ENCODE measurements at regions not wholly inside any gene's neighbourhood (a gene's known extent, or its start where the extent isn't known, plus 50 kb on each side); places are given as distances from the start of the nearest gene placed in this dataset.
"Not testable (repeated sequence)": the region's sequence is repeated elsewhere in the genome, so short reads cannot be mapped to it uniquely, and the experiment has no call there.

DNA sequence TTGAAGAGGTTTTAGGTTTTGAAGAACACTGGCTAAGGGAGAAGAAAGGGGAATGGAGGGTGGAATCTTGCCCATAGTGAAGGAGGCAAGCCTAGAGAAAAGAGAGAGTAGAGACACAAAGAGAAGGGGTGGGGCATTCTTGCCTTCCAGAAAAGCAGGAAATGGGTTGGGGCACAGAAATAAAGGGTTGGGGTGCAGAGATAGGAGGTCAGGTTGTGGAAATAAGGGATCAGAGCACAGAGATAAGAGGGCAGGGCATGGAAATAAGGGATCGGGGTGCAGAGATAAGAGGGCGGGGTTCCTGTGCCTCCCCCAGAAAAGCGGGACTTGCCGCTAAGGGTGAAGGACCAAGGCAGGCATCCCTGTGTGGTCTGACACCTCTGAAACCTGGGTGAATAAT, 69.9 kb downstream of the ALG1L2 start:
- not testable (repeated sequence) for H3K79me2 ChIP-seq (ENCODE audit: insufficient read depth, low read length); H3K9me2 ChIP-seq (replicated peaks; ENCODE audit: insufficient read depth, low read length); H3K9ac ChIP-seq (ENCODE audit: low read length); H3K27me3 ChIP-seq (ENCODE audit: low read length); H3K36me3 ChIP-seq (ENCODE audit: low read length); H2AFZ ChIP-seq (ENCODE audit: low read depth, low read length, severe bottlenecking); H3K27ac ChIP-seq (ENCODE audit: low read depth, low read length); H3F3A ChIP-seq (ENCODE audit: insufficient read depth); H3K9me3 ChIP-seq (ENCODE audit: insufficient read depth, low read length); H3K4me2 ChIP-seq (ENCODE audit: low read depth, low read length, poor library complexity, severe bottlenecking); H4K20me1 ChIP-seq (ENCODE audit: low read depth, low read length); H3K4me3 ChIP-seq (ENCODE audit: insufficient read depth, low read length, poor library complexity, severe bottlenecking)

DNA sequence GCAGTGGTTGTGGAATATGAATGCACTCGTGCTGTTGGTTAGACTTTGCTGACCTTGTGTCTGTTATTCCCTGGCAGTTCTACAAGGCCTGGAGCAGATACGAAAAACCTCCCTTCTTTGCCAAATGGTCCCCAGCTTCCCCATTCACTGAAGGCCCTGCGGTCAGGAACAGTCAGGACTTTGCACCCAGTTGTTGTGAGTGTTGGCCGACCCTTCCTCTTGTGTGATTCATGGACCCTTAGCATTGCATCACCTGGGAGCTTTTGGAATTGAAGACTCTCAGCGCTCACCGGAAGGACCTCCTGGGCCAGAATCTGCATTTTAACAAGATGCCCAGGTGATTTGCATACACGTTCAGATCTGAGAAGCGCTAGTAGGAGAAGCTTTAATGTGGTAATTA, 71.6 kb downstream of the ALG1L2 start:
- H3K36me3 ChIP-seq (ENCODE audit: low read length); H3K9me3 ChIP-seq (ENCODE audit: insufficient read depth, low read length); H3K4me3 ChIP-seq (ENCODE audit: insufficient read depth, low read length, poor library complexity, severe bottlenecking); H3K27me3 ChIP-seq (ENCODE audit: low read length); H3F3A ChIP-seq (ENCODE audit: insufficient read depth); H3K9ac ChIP-seq (ENCODE audit: low read length); H4K20me1 ChIP-seq (ENCODE audit: low read depth, low read length); H3K79me2 ChIP-seq (ENCODE audit: insufficient read depth, low read length); H3K27ac ChIP-seq (ENCODE audit: low read depth, low read length); H2AFZ ChIP-seq (ENCODE audit: low read depth, low read length, severe bottlenecking); H3K4me2 ChIP-seq (ENCODE audit: low read depth, low read length, poor library complexity, severe bottlenecking); H3K9me2 ChIP-seq (replicated peaks; ENCODE audit: insufficient read depth, low read length): not testable (repeated sequence)

DNA sequence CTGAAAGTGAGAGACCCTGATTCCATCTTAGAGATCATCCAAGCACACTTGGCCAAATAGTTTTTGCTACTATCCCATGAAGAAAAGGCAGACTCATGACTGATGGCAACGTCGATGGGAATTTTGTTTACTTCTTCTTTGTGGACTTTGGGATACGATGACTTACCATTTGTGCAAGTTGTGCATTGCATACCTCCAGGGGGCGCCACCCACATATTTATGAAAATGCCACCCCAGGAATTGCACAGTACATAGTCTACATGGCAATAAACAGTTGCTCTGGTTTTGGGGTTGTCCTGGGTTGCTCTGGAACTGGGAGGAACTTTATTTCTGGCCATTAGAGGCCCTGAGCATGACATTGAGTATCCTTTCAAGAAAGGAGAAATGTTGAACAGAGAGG, 73.8 kb downstream of the ALG1L2 start:
- not testable (repeated sequence) for H3K4me3 ChIP-seq (ENCODE audit: insufficient read depth, low read length, poor library complexity, severe bottlenecking); H3K27ac ChIP-seq (ENCODE audit: low read depth, low read length); H3F3A ChIP-seq (ENCODE audit: insufficient read depth); H3K9me3 ChIP-seq (ENCODE audit: insufficient read depth, low read length); H3K9me2 ChIP-seq (replicated peaks; ENCODE audit: insufficient read depth, low read length); H3K36me3 ChIP-seq (ENCODE audit: low read length); H3K9ac ChIP-seq (ENCODE audit: low read length); H3K27me3 ChIP-seq (ENCODE audit: low read length); H2AFZ ChIP-seq (ENCODE audit: low read depth, low read length, severe bottlenecking); H3K4me2 ChIP-seq (ENCODE audit: low read depth, low read length, poor library complexity, severe bottlenecking); H4K20me1 ChIP-seq (ENCODE audit: low read depth, low read length); H3K79me2 ChIP-seq (ENCODE audit: insufficient read depth, low read length)

DNA sequence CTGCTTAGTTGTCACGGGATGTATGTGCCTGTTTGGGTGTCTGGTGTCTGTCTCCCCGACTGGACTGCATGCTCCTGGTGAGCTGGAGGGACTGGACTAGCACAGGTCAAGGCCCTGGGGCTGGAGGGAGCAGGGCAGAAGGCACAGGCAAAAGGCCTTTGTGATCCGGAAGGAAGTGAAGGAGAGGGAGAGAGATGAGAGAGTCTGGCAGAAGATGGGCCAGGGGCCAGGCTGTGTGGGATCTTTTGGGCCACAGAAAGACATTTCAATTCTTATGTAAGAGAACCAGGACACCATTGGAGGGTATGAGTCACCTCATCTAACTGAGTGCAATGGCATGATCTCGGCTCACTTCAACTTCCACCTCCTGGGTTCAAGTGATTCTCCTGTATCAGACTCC, 85.2 kb downstream of the ALG1L2 start:
- not testable (repeated sequence) for H3K4me2 ChIP-seq (ENCODE audit: low read depth, low read length, poor library complexity, severe bottlenecking); H2AFZ ChIP-seq (ENCODE audit: low read depth, low read length, severe bottlenecking); H3K9ac ChIP-seq (ENCODE audit: low read length); H3K9me3 ChIP-seq (ENCODE audit: insufficient read depth, low read length); H3K27me3 ChIP-seq (ENCODE audit: low read length); H3K79me2 ChIP-seq (ENCODE audit: insufficient read depth, low read length); H3K9me2 ChIP-seq (replicated peaks; ENCODE audit: insufficient read depth, low read length); H3K36me3 ChIP-seq (ENCODE audit: low read length); H3K4me3 ChIP-seq (ENCODE audit: insufficient read depth, low read length, poor library complexity, severe bottlenecking); H4K20me1 ChIP-seq (ENCODE audit: low read depth, low read length); H3F3A ChIP-seq (ENCODE audit: insufficient read depth); H3K27ac ChIP-seq (ENCODE audit: low read depth, low read length)

DNA sequence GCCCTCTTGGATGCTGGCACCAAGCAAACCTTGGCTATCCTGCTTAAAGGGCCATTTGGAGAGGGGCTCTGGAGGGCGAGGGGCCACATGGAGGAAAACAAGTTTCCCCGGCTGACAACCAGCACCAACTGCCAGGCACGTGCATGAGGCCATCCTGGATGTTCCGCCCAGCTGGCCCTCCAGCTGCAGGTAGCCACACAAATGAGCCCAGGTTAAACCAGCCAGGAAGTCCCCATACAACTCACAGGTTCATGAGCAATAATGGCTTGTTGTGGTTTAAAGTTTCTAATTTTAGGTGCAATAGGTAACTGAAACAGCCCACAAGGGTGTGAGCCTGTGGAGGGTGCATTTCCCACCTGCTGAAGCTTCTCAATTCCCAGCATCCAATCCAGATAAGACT, 93.6 kb downstream of the ALG1L2 start:
- H2AFZ ChIP-seq (ENCODE audit: low read depth, low read length, severe bottlenecking); H3K9me3 ChIP-seq (ENCODE audit: insufficient read depth, low read length); H3K4me2 ChIP-seq (ENCODE audit: low read depth, low read length, poor library complexity, severe bottlenecking); H3K9me2 ChIP-seq (replicated peaks; ENCODE audit: insufficient read depth, low read length); H3K27ac ChIP-seq (ENCODE audit: low read depth, low read length); H3K36me3 ChIP-seq (ENCODE audit: low read length); H3K27me3 ChIP-seq (ENCODE audit: low read length); H3F3A ChIP-seq (ENCODE audit: insufficient read depth); H4K20me1 ChIP-seq (ENCODE audit: low read depth, low read length); H3K4me3 ChIP-seq (ENCODE audit: insufficient read depth, low read length, poor library complexity, severe bottlenecking); H3K79me2 ChIP-seq (ENCODE audit: insufficient read depth, low read length); H3K9ac ChIP-seq (ENCODE audit: low read length): not testable (repeated sequence)

DNA sequence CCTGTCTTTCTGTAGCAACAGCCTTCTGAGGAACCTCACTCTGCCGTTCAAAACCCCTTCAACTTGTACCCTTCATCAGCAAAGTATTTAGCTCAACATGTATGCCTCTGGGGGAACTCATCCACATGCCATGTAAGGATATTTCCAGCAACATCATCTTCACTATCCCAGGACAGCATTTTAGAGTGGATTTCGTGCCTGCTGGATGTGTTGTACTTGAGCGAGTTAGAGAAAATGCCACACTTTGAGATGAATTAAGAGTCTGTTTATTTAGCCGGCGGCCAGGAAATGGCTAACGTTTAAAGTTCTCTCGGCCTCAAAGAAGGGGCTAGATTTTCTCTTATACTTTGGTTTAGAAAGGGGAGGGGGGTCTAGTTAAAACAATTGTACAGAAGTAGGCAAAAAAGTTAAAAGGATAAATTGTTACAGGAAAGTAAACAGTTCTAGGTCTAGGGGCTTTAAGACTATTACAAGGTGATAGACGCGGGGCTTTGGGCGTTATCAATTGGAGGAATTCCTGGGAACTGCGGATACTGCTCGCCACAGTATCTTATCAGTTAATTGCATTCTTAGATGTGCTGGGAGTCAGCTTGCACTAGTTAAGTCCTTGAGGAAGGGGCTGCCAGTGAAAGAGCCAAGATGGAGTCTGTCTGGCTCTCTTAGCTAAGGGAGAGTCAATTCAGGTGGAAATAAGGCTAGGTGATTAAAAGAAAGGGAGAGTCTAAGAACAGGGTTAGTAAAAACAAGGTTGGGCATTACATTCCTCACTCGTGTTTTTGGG, 95.0 kb downstream of the ALG1L2 start:
- not testable (repeated sequence) for H3K9ac ChIP-seq (ENCODE audit: low read length); H3K9me2 ChIP-seq (replicated peaks; ENCODE audit: insufficient read depth, low read length); H3K79me2 ChIP-seq (ENCODE audit: insufficient read depth, low read length); H3K27ac ChIP-seq (ENCODE audit: low read depth, low read length); H3K4me3 ChIP-seq (ENCODE audit: insufficient read depth, low read length, poor library complexity, severe bottlenecking); H4K20me1 ChIP-seq (ENCODE audit: low read depth, low read length); H3K36me3 ChIP-seq (ENCODE audit: low read length); H3K4me2 ChIP-seq (ENCODE audit: low read depth, low read length, poor library complexity, severe bottlenecking); H3K27me3 ChIP-seq (ENCODE audit: low read length); H3F3A ChIP-seq (ENCODE audit: insufficient read depth); H3K9me3 ChIP-seq (ENCODE audit: insufficient read depth, low read length); H2AFZ ChIP-seq (ENCODE audit: low read depth, low read length, severe bottlenecking)

DNA sequence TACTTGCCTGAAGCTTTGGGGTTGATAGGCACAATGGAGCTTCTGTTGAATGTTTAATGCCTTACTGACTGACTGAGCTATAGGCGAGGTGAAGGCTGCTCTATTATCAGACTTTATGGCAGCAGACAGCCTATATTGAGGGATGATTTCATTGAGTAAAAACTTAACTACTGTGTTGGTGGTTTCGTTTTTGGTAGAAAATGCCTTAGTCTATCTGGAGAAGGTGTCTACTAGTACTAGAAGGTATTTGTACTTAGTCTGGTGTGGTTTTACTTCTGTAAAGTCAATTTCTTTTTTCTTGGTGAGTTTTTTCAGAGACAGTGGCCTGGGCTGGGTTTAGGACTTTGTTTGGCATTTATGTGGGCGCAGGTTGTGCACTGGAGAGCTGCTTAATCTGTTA, 97.2 kb downstream of the ALG1L2 start:
- H3K4me3 ChIP-seq (ENCODE audit: insufficient read depth, low read length, poor library complexity, severe bottlenecking); H2AFZ ChIP-seq (ENCODE audit: low read depth, low read length, severe bottlenecking); H3K9me2 ChIP-seq (replicated peaks; ENCODE audit: insufficient read depth, low read length); H3K27me3 ChIP-seq (ENCODE audit: low read length); H3K4me2 ChIP-seq (ENCODE audit: low read depth, low read length, poor library complexity, severe bottlenecking); H3K27ac ChIP-seq (ENCODE audit: low read depth, low read length); H3F3A ChIP-seq (ENCODE audit: insufficient read depth); H3K79me2 ChIP-seq (ENCODE audit: insufficient read depth, low read length); H3K36me3 ChIP-seq (ENCODE audit: low read length); H3K9me3 ChIP-seq (ENCODE audit: insufficient read depth, low read length); H3K9ac ChIP-seq (ENCODE audit: low read length); H4K20me1 ChIP-seq (ENCODE audit: low read depth, low read length): not testable (repeated sequence)

DNA sequence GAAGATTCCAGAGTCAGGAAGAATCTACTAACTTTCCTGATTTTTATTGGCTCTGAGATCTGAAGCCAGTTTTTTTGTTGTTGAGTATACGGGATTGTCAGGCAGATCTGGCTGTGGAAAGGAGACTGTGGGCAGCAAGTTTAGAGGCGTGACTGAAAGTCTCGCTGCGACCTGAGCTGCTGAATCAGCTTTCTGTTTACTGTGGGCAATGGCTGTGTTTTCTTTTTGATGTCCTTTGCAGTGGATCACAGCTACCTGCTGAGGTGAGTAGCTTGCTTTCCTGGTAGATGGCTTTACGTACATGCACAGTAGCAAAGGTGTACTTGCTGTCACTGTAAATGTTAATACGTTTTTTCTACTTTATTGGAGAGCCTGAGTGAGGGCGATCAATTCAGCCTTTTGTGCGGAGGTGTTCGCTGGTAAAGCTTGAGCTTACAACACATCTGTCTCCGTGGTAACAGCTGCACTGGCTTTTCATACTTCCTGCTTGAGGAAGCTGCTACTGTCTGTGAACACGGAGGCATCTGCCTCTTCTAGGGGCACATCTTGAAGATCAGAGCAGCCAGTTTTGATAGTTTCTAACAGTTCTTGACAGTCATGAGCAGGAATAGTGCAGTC, 97.8 kb downstream of the ALG1L2 start:
- H3K36me3 ChIP-seq (ENCODE audit: low read length); H3K27me3 ChIP-seq (ENCODE audit: low read length); H3K79me2 ChIP-seq (ENCODE audit: insufficient read depth, low read length); H3K4me3 ChIP-seq (ENCODE audit: insufficient read depth, low read length, poor library complexity, severe bottlenecking); H4K20me1 ChIP-seq (ENCODE audit: low read depth, low read length); H3K9me2 ChIP-seq (replicated peaks; ENCODE audit: insufficient read depth, low read length); H3K9me3 ChIP-seq (ENCODE audit: insufficient read depth, low read length); H2AFZ ChIP-seq (ENCODE audit: low read depth, low read length, severe bottlenecking); H3F3A ChIP-seq (ENCODE audit: insufficient read depth); H3K27ac ChIP-seq (ENCODE audit: low read depth, low read length); H3K4me2 ChIP-seq (ENCODE audit: low read depth, low read length, poor library complexity, severe bottlenecking); H3K9ac ChIP-seq (ENCODE audit: low read length): not testable (repeated sequence)

Data from SU-DHL-6 (cell line).